ENCODE measurements at regions not wholly inside any gene's neighbourhood (a gene's known extent, or its start where the extent isn't known, plus 50 kb on each side); places are given as distances from the start of the nearest gene placed in this dataset.

- CTCF ChIA-PET: no interaction called here
- no peaks in the 10 kb centered on the region for H3K36me3 Mint-ChIP-seq
- no peaks in the 10 kb centered on the region for H3K27me3 Mint-ChIP-seq
- DNase-seq: no peak
- no peak overlapping the region for H3K27ac Mint-ChIP-seq
- no peak for ATAC-seq
- H3K9me3 Mint-ChIP-seq (ENCODE audit: low read depth): no peaks in the 10 kb centered on the region
- H3K4me1 Mint-ChIP-seq: no peaks in the 10 kb centered on the region
- no peak overlapping the region for H3K4me3 Mint-ChIP-seq
These were observed 317.0 kb upstream of the TMPO start for GRCh38 chr12:98198261-98198982.

DNA sequence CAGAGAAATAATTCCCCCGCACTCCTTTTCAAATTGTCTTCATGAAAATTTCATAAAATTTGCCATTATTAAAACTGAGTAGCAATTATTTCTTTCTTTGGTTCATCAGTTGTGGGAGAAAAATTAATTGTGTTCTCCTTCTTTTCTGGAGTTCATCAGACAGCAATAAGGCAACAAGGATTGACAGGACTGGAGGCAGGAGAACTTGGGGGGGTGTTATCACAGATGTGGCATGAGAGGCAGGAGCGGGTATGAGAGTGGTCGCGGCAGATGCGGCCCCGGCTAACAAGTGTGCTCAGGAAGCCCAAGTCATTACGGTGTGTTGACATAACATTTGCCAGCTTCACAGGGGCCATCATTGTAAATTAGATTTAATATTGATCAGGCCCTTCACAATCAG, 306.6 kb upstream of the TMPO start:
- Mint-ChIP-seq H3K4me3 (no peak overlapping the region), H3K27me3 (no peaks in the 10 kb centered on the region), H3K4me1 (no peaks in the 10 kb centered on the region), H3K9me3 (ENCODE audit: low read depth) (peaks cover 2% of the 10 kb centered on the region), H3K27ac (no peak overlapping the region), H3K36me3 (no peaks in the 10 kb centered on the region)
- CTCF ChIA-PET: no interaction called here
- no peak for ATAC-seq
- DNase-seq: no peak

DNA sequence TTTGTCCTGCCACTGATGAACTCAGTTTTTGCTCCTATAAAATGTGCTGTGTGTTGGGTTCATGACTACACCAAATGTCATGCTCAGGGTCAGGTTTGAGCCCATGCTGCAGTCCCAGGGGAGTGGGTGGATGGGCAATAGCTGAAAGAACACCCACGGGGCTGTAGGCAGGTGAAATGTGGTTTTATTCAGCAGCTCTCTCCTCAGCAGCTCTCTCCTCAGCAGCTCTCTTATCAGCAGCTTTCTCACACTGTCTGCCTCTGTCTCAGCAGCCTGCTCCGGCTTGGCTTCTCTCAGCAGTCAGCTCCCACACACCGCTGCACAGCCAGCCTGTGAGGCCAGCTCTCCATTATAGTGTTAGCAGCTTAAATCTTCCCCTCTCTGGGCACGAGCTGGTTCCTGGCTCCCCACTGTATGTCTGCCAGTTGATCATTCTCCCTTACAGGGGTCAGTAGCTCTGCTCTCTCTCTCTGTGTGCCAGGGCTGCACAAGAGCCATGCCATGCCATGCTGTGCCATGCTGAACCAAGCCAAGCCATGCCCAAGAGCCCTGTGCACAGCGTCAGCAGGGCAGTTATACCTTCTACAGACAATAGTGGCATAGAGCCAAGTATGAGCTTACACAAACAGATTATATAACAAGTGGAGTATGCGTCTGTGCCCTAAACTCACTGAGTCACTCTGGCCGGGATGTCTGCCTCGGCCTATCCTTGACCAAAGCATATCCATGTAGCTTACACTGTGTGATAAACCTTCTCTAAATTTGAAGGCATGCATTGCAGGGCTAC, 303.3 kb upstream of the TMPO start:
- Mint-ChIP-seq H3K36me3 (no peaks in the 10 kb centered on the region), H3K9me3 (ENCODE audit: low read depth) (no peaks in the 10 kb centered on the region), H3K27me3 (no peaks in the 10 kb centered on the region), H3K27ac (no peak overlapping the region), H3K4me3 (no peak overlapping the region), H3K4me1 (no peaks in the 10 kb centered on the region)
- DNase-seq (no peak), ATAC-seq (no peak)
- CTCF ChIA-PET: no interaction called here

- no peak overlapping the region for H3K4me3 Mint-ChIP-seq
- no peaks in the 10 kb centered on the region for H3K4me1 Mint-ChIP-seq
- no peak overlapping the region for H3K27ac Mint-ChIP-seq
- no peaks in the 10 kb centered on the region for H3K27me3 Mint-ChIP-seq
- no peaks in the 10 kb centered on the region for H3K36me3 Mint-ChIP-seq
- ATAC-seq (no peak), DNase-seq (no peak)
- CTCF ChIA-PET: no interaction called here
- no peaks in the 10 kb centered on the region for H3K9me3 Mint-ChIP-seq (ENCODE audit: low read depth)
These were observed 301.8 kb upstream of the TMPO start for GRCh38 chr12:98213556-98213955.

DNA sequence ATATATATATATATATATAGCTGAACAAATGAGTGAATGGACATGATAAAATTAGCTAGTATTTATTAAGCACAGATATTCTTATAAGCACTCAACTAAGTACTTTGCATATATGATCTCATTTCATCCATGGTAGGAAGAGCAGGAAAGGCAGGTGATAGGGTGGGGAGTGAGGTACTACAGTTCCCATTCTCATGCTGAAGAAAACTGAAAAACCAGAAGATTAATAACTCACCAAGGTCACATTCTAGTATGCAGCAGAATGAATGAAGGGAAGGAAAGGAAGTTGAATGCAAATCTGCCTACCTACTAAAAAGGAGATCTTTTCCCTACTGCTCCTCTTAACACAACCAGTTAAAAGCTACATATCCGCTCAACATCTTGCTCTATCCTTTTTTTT, 298.1 kb upstream of the TMPO start:
- CTCF ChIA-PET: no interaction called here
- H3K4me3 Mint-ChIP-seq: no peak overlapping the region
- DNase-seq: no peak
- H3K27ac Mint-ChIP-seq: no peak overlapping the region
- no peaks in the 10 kb centered on the region for H3K9me3 Mint-ChIP-seq (ENCODE audit: low read depth)
- ATAC-seq: no peak
- H3K27me3 Mint-ChIP-seq: no peaks in the 10 kb centered on the region
- H3K36me3 Mint-ChIP-seq: no peaks in the 10 kb centered on the region
- H3K4me1 Mint-ChIP-seq: no peaks in the 10 kb centered on the region

GRCh38 chr12:98220636-98221035, 294.8 kb upstream of the TMPO start:
- H3K9me3 Mint-ChIP-seq (ENCODE audit: low read depth): no peaks in the 10 kb centered on the region
- ATAC-seq: no peak
- no peaks in the 10 kb centered on the region for H3K36me3 Mint-ChIP-seq
- no peak for DNase-seq
- CTCF ChIA-PET: no interaction called here
- H3K4me3 Mint-ChIP-seq: no peak overlapping the region
- no peaks in the 10 kb centered on the region for H3K4me1 Mint-ChIP-seq
- H3K27me3 Mint-ChIP-seq: no peaks in the 10 kb centered on the region
- H3K27ac Mint-ChIP-seq: no peak overlapping the region

DNA sequence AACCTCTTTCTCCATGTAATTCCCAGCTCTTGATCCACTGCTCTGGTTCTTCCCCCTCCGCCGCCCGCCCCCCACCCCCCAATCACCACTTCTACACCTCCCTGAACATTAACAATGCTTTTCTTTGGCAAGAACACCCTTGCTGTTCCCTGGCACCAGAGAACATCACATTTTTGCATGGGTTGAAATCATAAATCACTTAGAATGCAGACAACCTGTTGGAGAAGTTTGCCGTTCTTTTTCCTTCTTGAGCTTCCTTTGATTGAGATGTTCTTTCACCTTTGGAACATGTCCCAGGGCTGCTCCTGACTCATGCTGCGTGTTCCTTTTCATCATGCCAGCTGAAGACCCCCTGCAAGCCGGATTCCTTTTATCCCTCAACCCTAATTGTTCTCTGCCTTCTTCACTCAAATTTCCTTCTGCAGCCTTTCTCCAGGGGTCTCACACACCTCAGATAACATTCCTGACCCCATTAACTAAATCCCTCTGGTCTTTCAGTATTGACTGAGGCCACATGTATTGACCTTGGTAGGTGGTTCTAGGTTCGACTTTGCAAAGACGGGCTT, 294.1 kb upstream of the TMPO start:
- H3K9me3 Mint-ChIP-seq (ENCODE audit: low read depth): no peaks in the 10 kb centered on the region

GRCh38 chr12:98222135-98222534, 293.3 kb upstream of the TMPO start:
- no peak for DNase-seq
- Mint-ChIP-seq H3K4me3 (no peak overlapping the region), H3K27me3 (no peaks in the 10 kb centered on the region), H3K36me3 (no peaks in the 10 kb centered on the region), H3K9me3 (ENCODE audit: low read depth) (no peaks in the 10 kb centered on the region), H3K27ac (no peak overlapping the region), H3K4me1 (no peaks in the 10 kb centered on the region)
- CTCF ChIA-PET: no interaction called here
- ATAC-seq: no peak

More for the DNA sequence above, 294.1 kb upstream of the TMPO start:
- Mint-ChIP-seq H3K27me3 (no peaks in the 10 kb centered on the region), H3K36me3 (no peaks in the 10 kb centered on the region), H3K27ac (no peak overlapping the region), H3K4me3 (no peak overlapping the region), H3K4me1 (no peaks in the 10 kb centered on the region)
- ATAC-seq (no peak), DNase-seq (no peak)
- CTCF ChIA-PET: no interaction called here

DNA sequence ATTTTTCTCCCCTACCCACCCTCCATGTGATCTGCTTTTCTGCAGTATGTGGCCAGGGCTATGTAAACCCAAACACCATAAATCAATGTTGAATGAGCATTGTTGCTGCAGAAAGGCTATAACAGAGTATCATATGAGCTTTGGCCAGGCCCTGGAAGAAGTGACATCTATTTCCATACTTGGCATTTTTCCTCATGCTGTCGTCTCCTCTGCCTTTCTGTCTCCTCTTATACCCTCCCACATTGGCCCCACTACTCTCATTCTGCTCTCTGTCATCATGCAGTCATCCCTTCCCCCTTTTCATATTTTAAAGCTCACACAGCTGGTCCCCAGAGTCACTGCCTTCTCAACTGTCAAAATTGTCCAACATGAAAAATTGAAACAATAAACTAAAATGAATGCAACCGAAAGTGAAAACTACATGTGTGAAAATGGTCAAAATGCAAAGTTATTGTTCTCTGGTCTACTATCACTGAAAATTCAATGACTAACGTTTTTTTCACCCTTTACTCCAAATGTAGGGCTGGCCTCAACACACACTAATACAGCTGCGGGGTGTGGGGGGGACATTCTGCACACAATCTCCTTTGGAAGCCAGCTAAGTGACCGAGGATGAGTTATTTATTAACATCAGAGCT, 290.7 kb upstream of the TMPO start:
- no peaks in the 10 kb centered on the region for H3K4me1 Mint-ChIP-seq
- no peaks in the 10 kb centered on the region for H3K27me3 Mint-ChIP-seq
- H3K4me3 Mint-ChIP-seq: no peak overlapping the region
- H3K9me3 Mint-ChIP-seq (ENCODE audit: low read depth): no peaks in the 10 kb centered on the region
- CTCF ChIA-PET: no interaction called here
- H3K27ac Mint-ChIP-seq: no peak overlapping the region
- DNase-seq: no peak
- no peaks in the 10 kb centered on the region for H3K36me3 Mint-ChIP-seq
- ATAC-seq: no peak

GRCh38 chr12:98227162-98227561, 288.2 kb upstream of the TMPO start:
- Mint-ChIP-seq H3K36me3 (no peaks in the 10 kb centered on the region), H3K4me3 (no peak overlapping the region), H3K9me3 (ENCODE audit: low read depth) (no peaks in the 10 kb centered on the region), H3K27me3 (no peaks in the 10 kb centered on the region), H3K27ac (no peak overlapping the region), H3K4me1 (no peaks in the 10 kb centered on the region)
- CTCF ChIA-PET: interaction anchor here (0.8 to 1.5 kb wide), 6 partner anchors 17 to 170 kb away, joined by 3 to 6 read pairs (median 3); no protein-coding TSS in a partner anchor
- DNase-seq (no peak), ATAC-seq (no peak)

- CTCF ChIA-PET: no interaction called here
- no peak overlapping the region for H3K27ac Mint-ChIP-seq
- H3K4me3 Mint-ChIP-seq: no peak overlapping the region
- DNase-seq: no peak
- H3K27me3 Mint-ChIP-seq: no peaks in the 10 kb centered on the region
- H3K9me3 Mint-ChIP-seq (ENCODE audit: low read depth): no peaks in the 10 kb centered on the region
- no peak for ATAC-seq
- no peaks in the 10 kb centered on the region for H3K4me1 Mint-ChIP-seq
- no peaks in the 10 kb centered on the region for H3K36me3 Mint-ChIP-seq
These were observed 286.5 kb upstream of the TMPO start for GRCh38 chr12:98228683-98229539.

GRCh38 chr12:98229540-98229924, 285.9 kb upstream of the TMPO start:
- Mint-ChIP-seq H3K4me1 (no peaks in the 10 kb centered on the region), H3K9me3 (ENCODE audit: low read depth) (no peaks in the 10 kb centered on the region), H3K36me3 (no peaks in the 10 kb centered on the region), H3K27ac (no peak overlapping the region), H3K4me3 (no peak overlapping the region), H3K27me3 (no peaks in the 10 kb centered on the region)
- DNase-seq (no peak), ATAC-seq (no peak)
- CTCF ChIA-PET: no interaction called here

- Mint-ChIP-seq H3K9me3 (ENCODE audit: low read depth) (no peaks in the 10 kb centered on the region), H3K36me3 (no peaks in the 10 kb centered on the region), H3K4me3 (no peak overlapping the region), H3K27ac (no peak overlapping the region), H3K4me1 (no peaks in the 10 kb centered on the region), H3K27me3 (no peaks in the 10 kb centered on the region)
- DNase-seq (no peak), ATAC-seq (no peak)
- CTCF ChIA-PET: no interaction called here
These were observed 282.5 kb upstream of the TMPO start for GRCh38 chr12:98232753-98233390.
